ENCODE measurements at regions not wholly inside any gene's neighbourhood (a gene's known extent, or its start where the extent isn't known, plus 50 kb on each side); places are given as distances from the start of the nearest gene placed in this dataset.

- TF ChIP-seq EP300 (IDR thresholded peaks at IDR 0.05) (no peak), CTCF (IDR thresholded peaks at IDR 0.05) (no peak)
Measured at GRCh38 chr9:116020146-116020545, 133.4 kb upstream of the PAPPA start.
